HG03457 (cell line): ENCODE measurements at regions not wholly inside any gene's neighbourhood (a gene's known extent, or its start where the extent isn't known, plus 50 kb on each side); places are given as distances from the start of the nearest gene placed in this dataset.
"Not testable (repeated sequence)": the region's sequence is repeated elsewhere in the genome, so short reads cannot be mapped to it uniquely, and the experiment has no call there.

Experiments used
- ATAC-seq: cut with Tn5 transposase; IDR thresholded peaks from one replicate; pipeline ENCODE4 v1.9.1; 2021; ENCODE audit warnings: moderate number of reproducible peaks; ENCODE audit not compliant: unreplicated experiment

DNA sequence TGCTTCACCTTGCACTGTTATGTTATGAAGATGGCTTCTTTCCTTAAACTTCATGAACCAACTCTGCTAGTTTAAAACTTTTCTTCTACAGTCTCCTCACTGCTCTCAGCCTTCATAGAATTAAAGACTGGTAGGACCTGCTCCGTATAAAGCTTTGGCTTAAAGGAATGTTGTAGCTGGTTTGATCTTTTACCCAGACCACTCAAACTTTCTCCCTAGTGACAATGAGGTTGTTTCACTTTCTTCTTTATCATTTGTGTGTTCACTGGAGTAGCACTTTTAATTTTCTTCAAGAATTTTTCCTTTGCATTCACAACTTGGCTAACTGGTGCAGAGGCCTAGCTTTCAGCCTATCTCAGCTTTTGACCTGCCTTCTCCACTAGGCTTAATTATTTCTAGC lies 316.4 kb upstream of the RNF32 start:
- ATAC-seq: no peak

DNA sequence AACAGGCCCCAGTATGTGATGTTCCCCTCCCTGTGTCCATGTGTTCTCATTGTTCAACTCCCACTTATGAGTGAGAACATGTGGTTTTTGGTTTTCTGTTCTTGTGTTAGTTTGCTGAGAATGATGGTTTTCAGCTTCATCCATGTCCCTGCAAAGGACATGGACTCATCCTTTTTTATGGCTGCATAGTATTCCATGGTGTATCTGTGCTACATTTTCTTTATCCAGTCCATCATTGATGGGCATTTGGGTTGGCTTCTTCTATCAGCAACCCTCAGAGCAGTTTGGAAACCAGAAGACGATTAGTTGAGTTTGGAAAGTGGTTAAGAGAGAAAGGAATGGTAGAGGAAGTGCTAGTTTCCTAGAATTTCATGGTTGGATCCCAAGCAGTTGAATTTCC lies 319.1 kb upstream of the RNF32 start:
- not testable (repeated sequence) for ATAC-seq

DNA sequence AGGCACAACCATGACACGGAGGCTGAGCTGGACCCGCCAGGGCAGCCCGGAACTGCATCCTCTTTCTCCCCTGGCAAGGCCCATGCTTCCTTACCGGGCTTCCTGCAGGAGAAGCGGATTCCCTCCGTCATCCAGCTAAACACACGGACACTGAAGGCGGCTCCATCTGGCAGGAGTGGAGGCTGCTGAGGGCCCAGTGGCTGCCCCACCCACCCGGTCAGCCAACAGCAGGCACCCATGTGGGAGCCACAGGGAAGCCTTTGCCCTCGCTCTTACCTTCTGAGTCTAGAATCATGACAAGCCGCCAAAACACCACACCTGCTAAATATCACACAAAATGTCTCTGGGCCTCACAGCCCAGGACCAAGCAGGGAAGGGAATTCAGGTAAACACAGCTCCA lies 321.6 kb upstream of the RNF32 start:
- no peak for ATAC-seq

DNA sequence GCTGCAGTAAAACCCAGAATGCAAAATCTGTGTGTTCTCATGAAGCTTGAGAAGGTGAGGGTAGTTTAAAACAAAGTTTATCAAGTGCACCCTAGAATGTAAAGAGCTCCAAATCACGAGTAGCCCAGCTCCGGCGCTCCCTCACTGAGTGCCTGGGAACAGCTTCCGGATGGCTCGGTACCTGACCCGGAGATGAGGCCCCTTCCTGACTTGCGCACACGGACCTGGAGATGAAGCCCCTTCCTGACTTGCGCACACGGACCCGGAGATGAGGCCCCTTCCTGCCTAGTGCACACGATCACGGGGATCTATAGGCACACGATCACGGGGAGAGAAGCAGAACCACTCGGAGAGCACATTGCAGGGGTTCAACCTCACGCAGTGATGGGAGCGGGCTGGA lies 322.1 kb upstream of the RNF32 start:
- no peak for ATAC-seq

DNA sequence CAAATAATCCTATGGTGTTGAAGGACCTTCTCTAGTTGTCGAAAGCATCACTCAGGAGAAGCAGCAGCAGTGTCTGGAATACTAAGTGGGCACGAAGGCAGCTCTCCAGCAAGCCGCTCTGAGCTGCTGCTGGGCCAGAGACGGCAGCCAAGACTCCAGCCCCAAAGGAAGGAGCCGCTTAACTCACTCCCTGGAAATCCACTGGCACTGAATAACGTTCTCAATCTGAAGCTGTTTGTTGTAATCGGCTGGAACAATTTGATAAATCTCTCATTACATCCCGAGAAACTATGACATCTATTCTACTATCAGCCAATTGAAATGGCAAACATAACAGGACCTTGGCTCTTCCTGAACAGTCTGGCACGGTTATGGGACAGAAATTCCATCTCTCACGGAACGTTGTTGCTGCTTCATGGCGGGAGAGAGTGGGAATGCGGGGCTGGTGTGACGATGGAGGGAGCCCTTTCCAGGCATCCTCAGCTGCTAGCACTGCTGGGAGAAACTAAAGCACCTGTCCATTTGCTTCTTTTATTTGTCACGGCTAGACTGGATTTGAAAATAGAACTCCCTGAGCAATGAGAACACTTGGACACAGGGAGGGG lies 331.5 kb upstream of the RNF32 start:
- ATAC-seq: no peak

DNA sequence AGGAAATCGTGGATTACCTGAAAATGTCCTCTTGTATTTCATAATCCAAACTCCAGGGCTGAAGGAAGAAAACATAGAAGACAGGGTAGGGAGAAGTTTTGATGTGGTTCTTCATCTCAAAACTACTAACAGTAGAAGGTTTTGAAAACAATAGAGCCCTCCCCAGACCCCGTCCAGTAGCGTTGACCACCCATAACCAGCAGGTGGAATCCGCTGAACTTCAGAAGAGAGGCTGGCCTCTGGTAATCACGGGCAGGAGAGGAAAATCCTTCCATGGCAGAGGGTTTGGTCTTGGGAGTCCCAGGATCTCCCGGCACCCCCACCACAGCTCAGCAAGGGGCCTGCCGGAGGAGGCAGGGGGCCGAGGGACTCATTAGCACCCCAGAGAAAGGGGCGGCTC lies 333.4 kb upstream of the RNF32 start:
- ATAC-seq: no peak

DNA sequence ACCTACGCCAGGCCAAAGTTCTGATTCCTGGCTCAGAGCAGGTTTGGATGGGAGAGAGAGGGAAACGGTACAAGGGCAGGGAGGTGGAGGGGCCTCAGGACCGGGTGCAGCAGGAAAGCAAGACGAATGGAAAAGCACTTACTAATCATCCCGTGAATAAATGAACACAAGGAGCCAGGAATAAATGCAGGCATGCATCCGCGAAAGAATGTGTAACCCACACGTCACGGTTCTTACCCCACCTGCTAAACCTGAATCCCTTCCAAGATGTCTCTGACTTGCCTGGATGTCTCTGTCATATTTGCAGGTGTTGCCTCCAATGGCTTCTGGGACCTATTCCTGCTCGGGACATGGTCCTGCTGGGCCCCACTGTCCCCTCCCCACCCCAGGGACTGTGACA lies 335.2 kb upstream of the RNF32 start:
- ATAC-seq: no peak

DNA sequence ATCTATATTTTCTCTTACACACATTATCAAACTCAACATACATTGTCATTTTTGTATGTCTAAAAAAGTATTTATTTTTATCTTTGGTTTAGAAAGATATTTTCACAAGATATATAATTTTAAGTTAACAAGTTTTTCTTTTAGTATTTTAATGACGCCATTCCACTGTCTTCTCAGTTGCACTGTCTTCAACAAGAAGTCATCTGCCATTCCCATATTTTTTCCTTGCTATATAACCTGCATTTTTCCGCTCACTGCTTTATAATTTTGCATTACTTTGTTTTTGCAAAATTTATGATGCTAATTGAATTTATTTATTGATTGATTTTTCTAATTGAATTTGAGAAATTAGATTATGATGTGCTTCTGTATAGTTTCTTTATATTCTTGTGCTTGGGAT lies 357.8 kb upstream of the RNF32 start:
- no peak for ATAC-seq

DNA sequence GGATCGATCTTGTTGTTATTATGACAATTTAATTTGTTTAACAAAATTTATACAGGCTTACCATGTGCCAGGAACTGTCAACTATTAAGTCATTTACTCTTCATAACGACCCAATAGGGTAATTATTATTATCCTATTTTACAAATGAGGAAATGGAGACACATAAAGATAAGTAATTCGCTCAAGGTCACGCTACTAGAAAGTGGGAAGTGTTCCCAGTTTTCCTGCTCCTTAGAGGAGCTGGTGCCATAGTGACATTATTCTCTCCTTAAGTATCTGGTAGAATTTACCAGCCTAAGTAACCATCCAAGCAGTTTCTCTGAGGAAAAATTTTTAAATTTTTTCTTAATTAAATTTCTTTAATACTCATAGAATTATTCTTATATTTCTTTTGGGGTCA lies 360.9 kb upstream of the RNF32 start:
- no peak for ATAC-seq

DNA sequence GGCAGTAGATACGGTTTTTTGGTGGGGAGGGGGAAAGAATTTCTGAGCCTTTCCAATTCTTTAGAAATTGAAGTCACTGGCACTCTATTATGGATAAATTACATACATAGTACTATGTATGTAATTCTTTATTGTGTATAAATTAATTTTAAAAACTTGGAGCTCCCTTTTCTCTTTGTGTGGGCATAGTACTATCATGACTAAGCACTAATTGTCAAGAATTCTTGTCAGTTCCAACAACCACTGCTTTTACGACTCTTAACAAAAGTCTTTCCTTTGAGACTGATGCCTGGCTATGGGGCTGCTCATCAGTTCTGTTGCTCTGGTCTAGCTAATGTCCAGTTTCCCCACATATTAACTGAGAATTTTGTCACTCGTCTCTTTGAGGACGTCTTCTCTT lies 365.3 kb upstream of the RNF32 start:
- ATAC-seq: no peak

DNA sequence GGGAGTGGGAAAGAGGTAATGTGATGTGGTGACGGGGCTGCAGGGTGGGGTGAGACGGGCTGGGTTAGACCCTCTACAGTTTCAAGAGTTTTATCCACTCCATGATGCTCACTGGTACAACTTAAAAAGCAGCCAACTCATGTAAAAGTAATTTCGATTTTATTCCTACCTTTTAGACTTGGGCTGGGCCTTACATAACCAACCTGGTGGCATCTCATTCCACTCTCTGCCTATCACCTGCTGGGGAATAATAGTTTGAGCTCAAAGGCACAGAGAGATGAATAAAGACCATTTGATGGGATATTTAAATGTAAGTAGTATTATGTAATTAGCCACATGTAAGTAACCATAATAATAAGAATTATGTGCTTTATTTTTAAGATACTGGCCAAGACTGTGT lies 366.0 kb upstream of the RNF32 start:
- no peak for ATAC-seq

DNA sequence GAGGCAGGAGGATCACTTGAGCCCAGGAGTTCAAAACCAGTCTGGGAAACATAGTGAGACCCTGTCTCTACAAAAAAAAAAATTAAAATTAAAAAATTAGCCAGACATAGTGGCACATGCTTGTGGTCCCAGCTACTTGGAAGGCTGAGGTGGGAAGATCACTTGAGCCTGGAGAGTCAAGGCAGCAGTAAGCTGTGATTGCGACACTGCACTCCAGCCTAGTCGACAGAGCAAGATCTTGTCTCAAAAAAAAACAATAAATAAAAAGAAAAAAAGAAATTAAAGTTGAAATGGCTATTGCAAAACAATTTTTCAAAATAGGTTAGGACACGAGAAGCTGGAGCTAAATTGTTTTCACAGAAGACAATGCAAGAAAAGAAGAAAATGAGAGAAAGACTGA lies 379.0 kb upstream of the RNF32 start:
- no peak for ATAC-seq

DNA sequence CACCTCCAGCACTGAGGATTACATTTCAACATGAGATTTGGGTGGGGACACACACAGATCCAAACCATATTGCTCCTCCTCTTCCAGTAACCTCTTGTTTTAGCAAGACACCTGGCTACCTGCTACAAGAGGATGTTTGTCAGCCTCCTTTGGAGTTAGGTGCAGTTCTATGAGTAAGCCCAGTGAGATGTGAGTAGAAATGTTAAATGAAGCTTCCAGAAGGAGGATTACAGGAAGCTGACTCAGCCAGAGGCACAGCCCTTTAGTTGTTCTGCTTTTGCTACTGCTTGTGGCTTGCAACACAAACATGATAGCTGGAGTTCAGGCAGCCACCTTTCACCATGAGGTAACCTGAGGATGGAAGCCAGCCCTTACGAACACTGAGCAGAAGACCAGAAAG lies 382.7 kb upstream of the RNF32 start:
- no peak for ATAC-seq

DNA sequence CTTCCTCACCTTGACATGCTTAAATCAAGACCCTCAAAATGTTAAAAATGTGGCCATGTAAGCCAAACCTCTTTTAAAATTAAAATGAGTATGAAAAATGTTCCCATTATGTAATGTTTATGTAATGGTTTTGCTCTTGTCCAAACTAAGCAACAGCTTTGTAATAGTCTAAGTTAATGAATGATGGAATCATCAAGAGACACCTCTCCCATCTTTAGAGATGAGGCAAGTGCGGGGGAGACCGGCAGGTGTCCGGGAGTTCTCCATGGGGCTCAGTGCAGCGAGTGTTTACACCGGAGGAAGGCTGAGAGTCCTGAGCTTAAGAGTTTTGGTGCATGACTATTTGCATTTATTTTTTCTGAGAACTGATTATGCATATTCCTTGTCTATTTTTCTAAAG lies 384.9 kb upstream of the RNF32 start:
- no peak for ATAC-seq

DNA sequence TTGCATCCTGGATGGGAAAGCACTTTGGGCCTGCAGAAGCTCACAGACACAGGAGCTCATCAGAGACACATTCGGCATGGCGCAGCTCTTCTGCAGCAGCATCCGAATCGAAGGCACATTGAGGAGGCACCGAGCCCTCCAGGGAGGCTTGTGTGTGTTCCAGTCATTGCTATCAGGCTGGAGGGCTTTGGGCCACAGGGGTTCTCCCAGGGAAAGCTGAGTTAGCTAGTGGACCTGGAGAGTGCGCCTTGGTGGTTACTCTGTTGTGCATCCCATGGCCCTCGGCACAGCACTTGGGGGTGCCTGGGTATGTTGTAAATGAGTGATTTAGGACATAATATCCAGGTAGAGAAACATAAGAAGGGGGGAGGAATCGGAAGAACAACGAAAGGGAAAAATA lies 388.7 kb upstream of the RNF32 start:
- no peak for ATAC-seq

DNA sequence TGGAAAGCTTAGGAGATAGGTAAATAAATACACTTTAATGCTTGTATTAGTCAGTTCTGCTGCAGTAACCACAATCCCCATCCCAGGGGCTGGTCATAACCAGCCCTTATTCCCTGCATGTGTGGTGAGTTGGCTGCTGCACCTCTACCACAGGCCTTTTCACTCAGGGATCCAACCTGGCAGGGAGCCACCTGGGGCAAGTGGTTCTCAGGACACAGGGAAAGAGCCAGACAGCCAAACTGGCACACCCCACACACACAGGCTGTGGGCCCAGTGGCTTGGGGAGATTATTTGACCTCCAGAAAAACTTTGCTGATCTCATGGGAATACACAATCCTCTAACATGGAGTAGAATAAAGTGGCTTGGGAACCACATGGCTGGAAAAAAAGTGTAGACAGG lies 400.0 kb upstream of the RNF32 start:
- ATAC-seq: no peak

DNA sequence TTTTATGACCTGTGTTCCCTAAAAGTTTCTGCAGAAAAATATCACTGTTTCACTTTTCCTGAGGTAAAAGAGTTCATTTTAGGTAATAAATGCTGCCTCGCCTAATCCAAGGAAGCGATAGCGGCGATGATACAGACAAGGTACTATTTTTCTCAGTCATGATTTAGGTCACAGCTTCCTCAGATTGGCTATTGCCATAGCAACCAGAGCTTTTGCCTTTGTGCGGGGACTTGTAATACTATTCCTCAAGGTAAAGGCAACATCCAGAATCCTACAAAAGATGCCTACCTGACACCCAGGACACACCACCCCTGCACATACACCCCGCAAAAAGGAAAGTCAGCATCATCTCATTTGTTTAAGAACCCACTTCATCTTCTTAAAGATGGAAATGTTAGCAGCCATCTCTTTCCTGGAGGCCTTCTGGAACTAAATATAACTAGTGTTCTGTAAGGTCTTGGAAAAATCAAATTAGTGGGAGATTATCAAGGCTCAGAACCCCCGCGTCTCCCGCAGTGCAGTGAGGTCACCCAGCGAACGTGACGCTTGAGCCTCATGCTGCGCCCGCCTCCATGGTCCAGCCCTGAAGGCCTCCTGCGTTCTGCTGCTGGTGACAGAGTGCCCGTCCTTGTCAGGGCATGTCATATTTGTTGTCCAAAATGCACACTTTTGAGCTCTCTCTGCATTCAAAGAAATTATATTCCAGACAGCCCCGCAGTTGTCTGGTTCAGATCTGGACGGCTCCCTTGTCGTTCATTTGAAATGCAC lies 402.0 kb upstream of the RNF32 start:
- ATAC-seq: no peak

DNA sequence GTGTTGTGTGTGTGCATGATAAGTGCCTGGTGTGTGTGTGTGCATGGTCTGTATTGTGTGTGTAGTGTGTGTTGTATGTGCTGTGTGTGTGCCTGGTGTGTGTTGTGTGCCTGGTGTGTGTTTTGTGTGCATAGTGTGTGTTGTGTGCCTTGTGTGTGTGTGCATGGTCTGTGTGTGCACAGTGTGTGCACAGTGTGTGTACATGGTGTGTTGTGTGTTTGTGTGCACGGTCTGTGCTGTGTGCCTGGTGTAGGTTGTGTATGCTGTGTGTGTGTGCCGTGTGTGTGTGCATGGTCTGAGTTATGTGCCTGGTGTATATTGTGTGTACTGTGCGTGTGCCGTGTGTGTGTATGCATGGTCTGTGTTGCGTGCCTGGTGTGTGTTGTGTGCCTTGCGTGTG lies 403.0 kb upstream of the RNF32 start:
- ATAC-seq: no peak

DNA sequence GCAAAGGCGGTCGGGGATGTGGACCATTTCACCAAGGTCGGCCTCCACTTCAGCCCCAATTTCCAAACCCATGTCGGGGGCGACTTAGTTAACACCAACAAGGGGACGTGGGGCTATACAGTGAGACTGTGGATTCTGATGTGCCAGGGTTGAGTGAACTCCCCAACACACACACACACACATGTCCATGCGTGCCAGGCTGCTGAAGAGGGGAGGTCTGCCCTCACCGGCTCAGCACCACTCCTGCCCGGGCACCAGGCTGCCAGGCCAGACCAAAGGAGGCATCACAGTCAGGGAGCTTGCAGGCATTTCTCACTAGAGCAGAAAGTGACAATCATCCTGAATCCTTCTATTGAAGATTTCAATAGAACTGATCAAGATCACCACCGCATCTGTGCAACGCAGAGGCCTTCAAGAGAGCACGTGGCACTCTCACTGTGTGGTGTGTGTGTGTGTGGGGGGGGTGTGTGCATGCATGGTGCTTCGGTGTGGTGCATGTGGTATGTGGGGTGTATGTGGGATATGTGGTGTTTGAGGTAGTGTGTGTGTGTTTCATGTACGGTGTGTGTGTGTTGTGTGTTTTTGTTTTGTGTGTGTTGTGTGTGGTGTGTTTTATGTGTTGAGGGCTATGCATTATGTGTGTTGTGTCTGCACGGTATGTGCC lies 403.5 kb upstream of the RNF32 start:
- no peak for ATAC-seq

DNA sequence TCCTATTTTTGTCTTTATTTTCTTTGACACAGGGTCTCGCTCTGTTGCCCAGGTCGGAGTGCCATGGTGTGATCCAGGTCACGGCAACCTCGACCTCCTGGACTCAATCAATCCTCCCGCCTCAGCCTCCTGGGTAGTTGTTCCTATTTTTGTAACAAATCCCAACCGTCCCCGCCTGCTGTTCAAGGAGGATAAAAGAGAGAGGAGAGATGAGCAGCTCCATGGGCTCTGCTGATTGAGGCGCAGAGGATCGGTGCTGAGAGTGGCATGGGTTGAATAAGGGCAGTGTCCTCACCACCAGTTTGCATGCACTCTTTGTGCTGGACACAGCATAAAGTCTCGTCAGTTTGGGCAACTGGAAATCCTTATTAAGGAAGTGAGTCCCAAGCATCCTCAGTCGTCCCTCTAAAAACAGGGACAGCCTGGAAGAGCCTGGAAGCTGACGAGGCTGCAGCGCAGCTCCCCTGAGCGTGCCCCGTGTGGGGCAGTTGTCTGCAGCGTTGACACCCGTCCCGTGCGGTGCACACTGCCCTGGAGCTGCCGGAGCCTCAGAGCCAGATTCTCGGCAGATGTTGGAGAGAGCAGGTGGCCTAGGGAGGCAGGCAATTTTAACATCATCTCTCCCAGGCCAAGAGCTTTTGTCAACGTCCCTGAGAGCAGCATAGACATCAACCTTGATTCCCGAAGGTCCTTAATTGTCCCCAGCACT lies 404.2 kb upstream of the RNF32 start:
- no peak for ATAC-seq

DNA sequence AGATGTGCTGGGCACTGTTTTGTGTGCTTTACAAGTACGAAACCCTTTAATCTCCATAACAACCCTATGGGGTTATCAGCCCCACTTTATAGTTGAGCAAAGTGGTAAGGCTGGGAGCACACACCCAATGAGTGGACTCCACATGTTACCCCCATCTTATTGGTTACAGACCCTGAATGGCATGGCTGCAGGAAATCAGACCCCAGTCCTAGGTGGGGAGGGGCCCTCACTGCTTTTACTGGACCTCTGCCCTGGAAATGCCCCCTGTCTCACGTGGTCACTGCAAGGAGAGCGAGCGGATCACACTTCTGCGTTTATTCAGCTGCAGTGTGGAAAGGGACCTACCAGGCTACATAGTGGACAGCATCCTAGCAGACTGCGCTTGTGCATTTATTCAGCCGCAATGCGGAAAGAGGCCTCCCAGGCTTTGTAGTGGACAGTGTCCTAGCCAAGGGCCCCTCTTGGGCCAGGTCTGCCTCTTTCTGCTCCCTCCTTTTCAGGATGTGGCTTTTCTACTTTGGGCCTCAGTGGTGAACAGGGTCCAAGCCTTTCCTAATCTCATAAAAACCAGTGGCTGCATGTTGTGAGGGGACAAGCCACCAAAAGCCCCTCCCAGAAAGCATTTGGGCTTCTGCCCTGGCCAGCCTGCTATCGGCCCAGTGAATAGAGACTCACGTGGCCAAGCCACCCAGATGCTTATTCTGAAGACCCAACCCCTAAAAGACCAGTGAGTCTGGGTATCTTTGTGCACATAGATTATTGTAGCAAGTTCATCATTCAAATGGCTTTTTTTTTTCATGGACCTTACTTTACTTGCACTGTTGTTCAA lies 405.7 kb upstream of the RNF32 start:
- ATAC-seq: no peak
